SK-N-SH (cell line): ENCODE measurements at regions not wholly inside any gene's neighbourhood (a gene's known extent, or its start where the extent isn't known, plus 50 kb on each side); places are given as distances from the start of the nearest gene placed in this dataset.

Experiments
- CTCF ChIA-PET: fragments of 300-600, 350-600 bp; formaldehyde crosslinking; extraction: SDS; loops from one replicate; lab custom pipeline; 2021; lab: Yijun Ruan, JAX
- POLR2A ChIA-PET: fragments of 350-600 bp; sonication (Branson Sonifier 250); formaldehyde crosslinking; extraction: SDS; loops from one replicate; lab custom pipeline; 2020; ENCODE audit warnings: antibody characterized with exemption, inconsistent platforms; lab: Yijun Ruan, JAX
- DNase-seq: peaks from one replicate; pipeline ENCODE4 v3.0.0; 2012
- H2AFZ ChIP-seq: fragments of 200-600 bp; sonication (generic); 2 replicates; pipeline ENCODE4 v1.8.1; 2016; ENCODE audit warnings: antibody characterized with exemption, mild to moderate bottlenecking, low read depth
- H3F3A ChIP-seq: fragments of 200-600 bp; sonication (generic); replicated peaks from 2 replicates; pipeline ENCODE3; 2016; ENCODE audit warnings: antibody characterized with exemption, mild to moderate bottlenecking; ENCODE audit not compliant: insufficient read depth
- H3K27ac ChIP-seq, 2 experiments: fragments of 200-500 bp in 1 of 2; fragments of 200-600 bp in 1 of 2; sonication (Bioruptor generic) in 1 of 2; sonication (generic), shearing (Covaris generic) in 1 of 2; 2 replicates each; pipeline versions ENCODE4 v1.5.1 to v1.6.1; 2014 to 2016; ENCODE audit warnings: low read depth in 2 of 2, inconsistent platforms in 1 of 2, low read length in 1 of 2, mild to moderate bottlenecking in 1 of 2, mixed read lengths in 1 of 2
- H3K27me3 ChIP-seq: fragments of 200-600 bp; sonication (generic), shearing (Covaris generic); 2 replicates; pipeline ENCODE4 v1.6.1; 2016; ENCODE audit warnings: mixed run types; ENCODE audit not compliant: insufficient read depth
- H3K36me3 ChIP-seq, 2 experiments: fragments of 200-500 bp in 1 of 2; fragments of 200-600 bp in 1 of 2; sonication (Bioruptor generic) in 1 of 2; sonication (generic) in 1 of 2; replicated peaks in 1 of 2; 2 replicates each; pipeline versions ENCODE3 to v1.5.1; 2014 to 2016; ENCODE audit warnings: low read length in 1 of 2, mild to moderate bottlenecking in 1 of 2; ENCODE audit not compliant: insufficient read depth in 2 of 2, control insufficient read depth in 1 of 2
- H3K4me1 ChIP-seq, 2 experiments: fragments of 200-500 bp in 1 of 2; fragments of 200-600 bp in 1 of 2; sonication (Bioruptor generic) in 1 of 2; sonication (generic), shearing (Covaris generic) in 1 of 2; 2 replicates each; pipeline versions ENCODE4 v1.5.1 to v1.6.1; 2014 to 2016; ENCODE audit warnings: low read depth in 1 of 2, low read length in 1 of 2, mixed run types in 1 of 2; ENCODE audit not compliant: insufficient read depth in 2 of 2, control insufficient read depth in 1 of 2
- H3K4me2 ChIP-seq: fragments of 200-600 bp; sonication (generic), shearing (Covaris generic); 2 replicates; pipeline ENCODE4 v1.6.1; 2017; ENCODE audit warnings: mixed run types
- H3K4me3 ChIP-seq, 2 experiments: fragments of 200-500 bp in 1 of 2; fragments of 200-600 bp in 1 of 2; sonication (Bioruptor generic) in 1 of 2; sonication (generic), shearing (Covaris generic) in 1 of 2; 2 replicates each; pipeline versions ENCODE4 v1.5.1 to v1.8.1; 2014 to 2016; ENCODE audit warnings: low read depth in 2 of 2, inconsistent platforms in 1 of 2, low read length in 1 of 2, mild to moderate bottlenecking in 1 of 2, mixed read lengths in 1 of 2, moderate library complexity in 1 of 2
- H3K79me2 ChIP-seq: fragments of 200-600 bp; sonication (generic); 2 replicates; pipeline ENCODE4 v1.8.1; 2017; ENCODE audit warnings: mild to moderate bottlenecking; ENCODE audit not compliant: insufficient read depth
- H3K9ac ChIP-seq: fragments of 200-600 bp; sonication (generic); 2 replicates; pipeline ENCODE4 v1.6.1; 2017; ENCODE audit warnings: mixed run types
- H3K9me2 ChIP-seq: fragments of 200-600 bp; sonication (generic); 2 replicates; pipeline ENCODE4 v1.6.1; 2017; ENCODE audit warnings: mixed run types
- H3K9me3 ChIP-seq: fragments of 200-600 bp; sonication (generic); 2 replicates; pipeline ENCODE4 v1.6.1; 2017; ENCODE audit warnings: mixed run types, mild to moderate bottlenecking, moderate library complexity
- H4K20me1 ChIP-seq: fragments of 200-600 bp; sonication (generic); 2 replicates; pipeline ENCODE4 v1.6.1; 2017; ENCODE audit warnings: mild to moderate bottlenecking, mixed run types; ENCODE audit not compliant: insufficient read depth
- CHD2 ChIP-seq: fragments of 150-350 bp; IDR thresholded peaks from 2 replicates; pipeline ENCODE4 v1.6.1; 2018; ENCODE audit warnings: low read length; ENCODE audit not compliant: partially characterized antibody
- CTCF ChIP-seq: fragments of 200-600 bp; sonication (generic); IDR thresholded peaks from 2 replicates; pipeline ENCODE4 v1.6.1; 2017; ENCODE audit warnings: antibody characterized with exemption, mild to moderate bottlenecking, moderate library complexity
- ELF1 ChIP-seq: IDR thresholded peaks from 2 replicates; pipeline ENCODE4 v1.4.0; 2012
- FOXJ3 ChIP-seq: sonication (generic); formaldehyde crosslinking; IDR thresholded peaks from 2 replicates; pipeline ENCODE4 v1.5.1; 2020; ENCODE audit warnings: mild to moderate bottlenecking, missing genetic modification reagents
- FOXM1 ChIP-seq: IDR thresholded peaks from 2 replicates; pipeline ENCODE4 v1.4.0; 2012; ENCODE audit warnings: low read depth, mild to moderate bottlenecking
- GATA2 ChIP-seq: sonication (generic); formaldehyde crosslinking; IDR thresholded peaks from 2 replicates; pipeline ENCODE4 v1.5.0; 2020; ENCODE audit warnings: mild to moderate bottlenecking, missing genetic modification reagents
- JUND ChIP-seq: IDR thresholded peaks from 2 replicates; pipeline ENCODE4 v1.4.0; 2012
- MEF2A ChIP-seq: IDR thresholded peaks from 2 replicates; pipeline ENCODE4 v1.4.0; 2012; ENCODE audit warnings: low read depth, borderline replicate concordance
- NFIC ChIP-seq: IDR thresholded peaks from 2 replicates; pipeline ENCODE4 v1.4.0; 2012; ENCODE audit warnings: borderline replicate concordance
- RAD21 ChIP-seq: IDR thresholded peaks from 2 replicates; pipeline ENCODE4 v1.6.1; 2012; ENCODE audit warnings: mild to moderate bottlenecking, low read length
- RXRA ChIP-seq: IDR thresholded peaks from 2 replicates; pipeline ENCODE4 v1.4.0; 2012; ENCODE audit warnings: low read depth, mild to moderate bottlenecking, borderline replicate concordance
- SIN3A ChIP-seq: IDR thresholded peaks from 2 replicates; pipeline ENCODE4 v1.6.1; 2012; ENCODE audit warnings: low read depth, mild to moderate bottlenecking, low read length, moderate library complexity, borderline replicate concordance
- SMC3 ChIP-seq: IDR thresholded peaks from 2 replicates; pipeline ENCODE4 v1.6.1; 2012; ENCODE audit warnings: low read depth, low read length, improper control_type of control experiment
- TEAD4 ChIP-seq: IDR thresholded peaks from 2 replicates; pipeline ENCODE4 v1.4.0; 2012; ENCODE audit warnings: mild to moderate bottlenecking, borderline replicate concordance; ENCODE audit not compliant: insufficient read depth
- USF1 ChIP-seq: IDR thresholded peaks from 2 replicates; pipeline ENCODE4 v1.4.0; 2012; ENCODE audit warnings: low read depth, borderline replicate concordance
- WGBS: methylation state at CpG from one replicate; pipeline ENCODE4 v1.1.6; 2017; ENCODE audit warnings: low lambda C conversion rate; 5-methylcytosine and 5-hydroxymethylcytosine counted together
- TF ChIP-seq, protein P1 (sequence below): IDR thresholded peaks from 2 replicates; pipeline ENCODE4 v1.4.0; 2012; ENCODE audit warnings: low read depth, borderline replicate concordance
- TF ChIP-seq, protein P2 (sequence below): fragments of 150-350 bp; IDR thresholded peaks from 2 replicates; pipeline ENCODE4 v1.6.1; 2016; ENCODE audit warnings: mild to moderate bottlenecking, low read depth, low read length
- TF ChIP-seq, protein P3 (sequence below): IDR thresholded peaks from 2 replicates; pipeline ENCODE4 v1.6.1; 2012; ENCODE audit warnings: mild to moderate bottlenecking, low read depth, low read length, moderate library complexity

DNA sequence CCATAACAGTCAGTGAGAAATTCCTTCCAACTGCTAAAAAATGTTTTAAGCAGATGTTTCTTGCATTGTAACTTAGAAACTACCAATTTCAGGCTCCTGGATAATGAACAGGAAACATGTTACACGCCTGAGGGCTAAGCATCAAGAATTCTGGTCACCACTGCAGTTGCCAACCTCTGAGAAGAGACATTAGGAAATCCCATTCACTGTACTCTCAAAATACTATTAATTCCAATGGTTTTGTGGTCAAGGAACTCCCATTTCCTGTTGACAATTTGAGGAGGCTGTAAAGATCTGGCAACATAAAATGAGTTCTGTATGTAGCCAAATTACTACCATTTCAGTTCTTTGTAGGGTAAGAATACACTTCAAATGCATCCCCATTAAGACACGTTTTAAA lies 456.0 kb upstream of the MEF2C start:
- H4K20me1 ChIP-seq, result no peaks in the 10 kb centered on the region
- 51% methylated on average over 2 of the region's 2 CpGs for WGBS
- no peaks in the 10 kb centered on the region for H3K27me3 ChIP-seq
- H3K9me3 ChIP-seq, result no peaks in the 10 kb centered on the region
- no peak overlapping the region for H3K9ac ChIP-seq
- peaks cover 9% of the 10 kb centered on the region for H3F3A ChIP-seq
- H3K4me2 ChIP-seq, result no peak overlapping the region
- H2AFZ ChIP-seq, result no peak overlapping the region
- ChIA-PET CTCF (no interaction called here), POLR2A (no interaction called here)
- H3K79me2 ChIP-seq, result no peaks in the 10 kb centered on the region
- TF ChIP-seq JUND, result no peak
- no peak for TF ChIP-seq CTCF
- TF ChIP-seq, protein P1, sequence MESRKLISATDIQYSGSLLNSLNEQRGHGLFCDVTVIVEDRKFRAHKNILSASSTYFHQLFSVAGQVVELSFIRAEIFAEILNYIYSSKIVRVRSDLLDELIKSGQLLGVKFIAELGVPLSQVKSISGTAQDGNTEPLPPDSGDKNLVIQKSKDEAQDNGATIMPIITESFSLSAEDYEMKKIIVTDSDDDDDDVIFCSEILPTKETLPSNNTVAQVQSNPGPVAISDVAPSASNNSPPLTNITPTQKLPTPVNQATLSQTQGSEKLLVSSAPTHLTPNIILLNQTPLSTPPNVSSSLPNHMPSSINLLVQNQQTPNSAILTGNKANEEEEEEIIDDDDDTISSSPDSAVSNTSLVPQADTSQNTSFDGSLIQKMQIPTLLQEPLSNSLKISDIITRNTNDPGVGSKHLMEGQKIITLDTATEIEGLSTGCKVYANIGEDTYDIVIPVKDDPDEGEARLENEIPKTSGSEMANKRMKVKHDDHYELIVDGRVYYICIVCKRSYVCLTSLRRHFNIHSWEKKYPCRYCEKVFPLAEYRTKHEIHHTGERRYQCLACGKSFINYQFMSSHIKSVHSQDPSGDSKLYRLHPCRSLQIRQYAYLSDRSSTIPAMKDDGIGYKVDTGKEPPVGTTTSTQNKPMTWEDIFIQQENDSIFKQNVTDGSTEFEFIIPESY, result no peak
- TF ChIP-seq RAD21, result no peak
- TF ChIP-seq ELF1, result no peak
- no peak for TF ChIP-seq GATA2 (CRISPR knock-in tag)
- TF ChIP-seq SIN3A, result no peak
- TF ChIP-seq RXRA, result no peak
- TF ChIP-seq FOXJ3 (CRISPR knock-in tag), result no peak
- no peak for TF ChIP-seq MEF2A
- TF ChIP-seq, protein P2, sequence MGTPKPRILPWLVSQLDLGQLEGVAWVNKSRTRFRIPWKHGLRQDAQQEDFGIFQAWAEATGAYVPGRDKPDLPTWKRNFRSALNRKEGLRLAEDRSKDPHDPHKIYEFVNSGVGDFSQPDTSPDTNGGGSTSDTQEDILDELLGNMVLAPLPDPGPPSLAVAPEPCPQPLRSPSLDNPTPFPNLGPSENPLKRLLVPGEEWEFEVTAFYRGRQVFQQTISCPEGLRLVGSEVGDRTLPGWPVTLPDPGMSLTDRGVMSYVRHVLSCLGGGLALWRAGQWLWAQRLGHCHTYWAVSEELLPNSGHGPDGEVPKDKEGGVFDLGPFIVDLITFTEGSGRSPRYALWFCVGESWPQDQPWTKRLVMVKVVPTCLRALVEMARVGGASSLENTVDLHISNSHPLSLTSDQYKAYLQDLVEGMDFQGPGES, result no peak
- TF ChIP-seq, protein P3, sequence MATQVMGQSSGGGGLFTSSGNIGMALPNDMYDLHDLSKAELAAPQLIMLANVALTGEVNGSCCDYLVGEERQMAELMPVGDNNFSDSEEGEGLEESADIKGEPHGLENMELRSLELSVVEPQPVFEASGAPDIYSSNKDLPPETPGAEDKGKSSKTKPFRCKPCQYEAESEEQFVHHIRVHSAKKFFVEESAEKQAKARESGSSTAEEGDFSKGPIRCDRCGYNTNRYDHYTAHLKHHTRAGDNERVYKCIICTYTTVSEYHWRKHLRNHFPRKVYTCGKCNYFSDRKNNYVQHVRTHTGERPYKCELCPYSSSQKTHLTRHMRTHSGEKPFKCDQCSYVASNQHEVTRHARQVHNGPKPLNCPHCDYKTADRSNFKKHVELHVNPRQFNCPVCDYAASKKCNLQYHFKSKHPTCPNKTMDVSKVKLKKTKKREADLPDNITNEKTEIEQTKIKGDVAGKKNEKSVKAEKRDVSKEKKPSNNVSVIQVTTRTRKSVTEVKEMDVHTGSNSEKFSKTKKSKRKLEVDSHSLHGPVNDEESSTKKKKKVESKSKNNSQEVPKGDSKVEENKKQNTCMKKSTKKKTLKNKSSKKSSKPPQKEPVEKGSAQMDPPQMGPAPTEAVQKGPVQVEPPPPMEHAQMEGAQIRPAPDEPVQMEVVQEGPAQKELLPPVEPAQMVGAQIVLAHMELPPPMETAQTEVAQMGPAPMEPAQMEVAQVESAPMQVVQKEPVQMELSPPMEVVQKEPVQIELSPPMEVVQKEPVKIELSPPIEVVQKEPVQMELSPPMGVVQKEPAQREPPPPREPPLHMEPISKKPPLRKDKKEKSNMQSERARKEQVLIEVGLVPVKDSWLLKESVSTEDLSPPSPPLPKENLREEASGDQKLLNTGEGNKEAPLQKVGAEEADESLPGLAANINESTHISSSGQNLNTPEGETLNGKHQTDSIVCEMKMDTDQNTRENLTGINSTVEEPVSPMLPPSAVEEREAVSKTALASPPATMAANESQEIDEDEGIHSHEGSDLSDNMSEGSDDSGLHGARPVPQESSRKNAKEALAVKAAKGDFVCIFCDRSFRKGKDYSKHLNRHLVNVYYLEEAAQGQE, result no peak
- no peak for TF ChIP-seq SMC3
- TF ChIP-seq TEAD4, result no peak
- no peak for TF ChIP-seq NFIC
- no peak for TF ChIP-seq CHD2
- no peak for TF ChIP-seq USF1
- TF ChIP-seq FOXM1, result no peak
- H3K4me3 ChIP-seq, result no peak overlapping the region
- H3K36me3 ChIP-seq, result no peaks in the 10 kb centered on the region
- H3K4me1 ChIP-seq, result peaks cover 0 to 7% of the 10 kb centered on the region in 2 experiments; a peak in 2 of 4 replicates
- H3K9me2 ChIP-seq, result no peaks in the 10 kb centered on the region
- H3K27ac ChIP-seq, result no peak overlapping the region
- DNase-seq, result no peak
